Caco-2 (cell line): ENCODE measurements at regions not wholly inside any gene's neighbourhood (a gene's known extent, or its start where the extent isn't known, plus 50 kb on each side); places are given as distances from the start of the nearest gene placed in this dataset.

Experiments
- BruUV-seq: library from RNA; stranded (reverse); fragments of 400-500 nt; replicated peaks from 2 replicates; lab custom pipeline; 2021; lab: Mats Ljungman, UMichigan
- CTCF ChIA-PET: fragments of 300-600 bp; sonication (Branson Sonifier 250); formaldehyde crosslinking; loops from one replicate; lab custom pipeline; 2022; ENCODE audit warnings: antibody characterized with exemption; lab: Charles Lee
- POLR2A ChIA-PET: fragments of 300-600 bp; sonication (Branson Sonifier 250); formaldehyde crosslinking; loops from one replicate; lab custom pipeline; 2022; ENCODE audit warnings: antibody characterized with exemption; lab: Charles Lee
- DNase-seq, 2 experiments: peaks; one replicate each; pipeline versions ENCODE4 v3.0.0 to v3.0.0-alpha.2; 2020 to 2022
- H3K27me3 ChIP-seq: replicated peaks from 2 replicates; pipeline ENCODE4 v1.6.0; 2011; ENCODE audit warnings: low read length; ENCODE audit not compliant: control insufficient read depth, insufficient read depth
- H3K36me3 ChIP-seq: 2 replicates; pipeline ENCODE4 v1.5.1; 2011; ENCODE audit warnings: low read length; ENCODE audit not compliant: control insufficient read depth, insufficient read depth
- H3K4me1 ChIP-seq: fragments of 250-450 bp; sonication (Bioruptor Pico); 2 replicates; pipeline ENCODE4 v1.5.1; 2020; ENCODE audit warnings: mild to moderate bottlenecking
- H3K4me3 ChIP-seq: 2 replicates; pipeline ENCODE4 v1.5.1; 2011; ENCODE audit warnings: low read depth, mild to moderate bottlenecking, control low read depth, low read length
- H3K9me3 ChIP-seq: fragments of 250-450 bp; sonication (Bioruptor Pico); 2 replicates; pipeline ENCODE4 v1.5.1; 2020; ENCODE audit warnings: mild to moderate bottlenecking, moderate library complexity
- H3K27ac Mint-ChIP-seq: one replicate; pipeline ENCODE4 v1.8.0; 2022; ENCODE audit warnings: mixed read lengths; ENCODE audit not compliant: unreplicated experiment
- H3K27me3 Mint-ChIP-seq: one replicate; pipeline ENCODE4 v1.8.0; 2022; ENCODE audit warnings: mixed read lengths; ENCODE audit not compliant: insufficient read depth, unreplicated experiment
- H3K36me3 Mint-ChIP-seq: one replicate; pipeline ENCODE4 v1.8.0; 2022; ENCODE audit warnings: mild to moderate bottlenecking, mixed read lengths; ENCODE audit not compliant: insufficient read depth, unreplicated experiment
- H3K4me1 Mint-ChIP-seq: one replicate; pipeline ENCODE4 v1.8.0; 2022; ENCODE audit warnings: low read depth, mixed read lengths; ENCODE audit not compliant: unreplicated experiment
- H3K4me3 Mint-ChIP-seq: one replicate; pipeline ENCODE4 v1.8.0; 2022; ENCODE audit warnings: mild to moderate bottlenecking, moderate library complexity, mixed read lengths; ENCODE audit not compliant: unreplicated experiment
- H3K9me3 Mint-ChIP-seq: one replicate; pipeline ENCODE4 v1.8.0; 2022; ENCODE audit warnings: mixed read lengths; ENCODE audit not compliant: unreplicated experiment
- CTCF ChIP-seq, 2 experiments: fragments of 200-600 bp in 1 of 2; IDR thresholded peaks; 1 replicate in 1 of 2; 2 replicates in 1 of 2; pipeline versions ENCODE4 v1.5.1 to v1.8.0; 2011 to 2022; ENCODE audit warnings: antibody characterized with exemption in 1 of 2, control low read depth in 1 of 2, inconsistent platforms in 1 of 2, low read depth in 1 of 2, low read length in 1 of 2, mild to moderate bottlenecking in 1 of 2, moderate library complexity in 1 of 2; ENCODE audit not compliant: insufficient read depth in 1 of 2, severe bottlenecking in 1 of 2, unreplicated experiment in 1 of 2
- intact Hi-C: fragments of 100-400 bp; cut with micrococcal nuclease; formaldehyde crosslinking; loops from one replicate; pipeline ENCODE4 v1.10.0; 2022; ENCODE audit not compliant: unreplicated experiment

- ChIA-PET CTCF (no interaction called here), POLR2A (no interaction called here)
- intact Hi-C loops: no loop called here
- H3K4me1 Mint-ChIP-seq: no peaks in the 10 kb centered on the region
- Histone ChIP-seq H3K27me3 (no peaks in the 10 kb centered on the region), H3K4me1 (no peaks in the 10 kb centered on the region), H3K36me3 (no peaks in the 10 kb centered on the region), H3K9me3 (no peaks in the 10 kb centered on the region), H3K4me3 (no peak overlapping the region)
- no TSS peak for BruUV-seq
- H3K4me3 Mint-ChIP-seq: no peak overlapping the region
- H3K27me3 Mint-ChIP-seq: peaks cover 22% of the 10 kb centered on the region
- no peaks in the 10 kb centered on the region for H3K9me3 Mint-ChIP-seq
- no peak for DNase-seq
- no peak overlapping the region for H3K27ac Mint-ChIP-seq
- no peak for TF ChIP-seq CTCF (IDR thresholded peaks at IDR 0.05; ENCODE audit: insufficient read depth in 1 of 2, low read depth in 1 of 2, low read length in 1 of 2, severe bottlenecking in 1 of 2, unreplicated experiment in 1 of 2)
- H3K36me3 Mint-ChIP-seq: no peaks in the 10 kb centered on the region
These were observed 284.1 kb downstream of the C16orf95 start for GRCh38 chr16:87033021-87033471.

GRCh38 chr16:87033541-87034300, 283.5 kb downstream of the C16orf95 start:
- H3K36me3 Mint-ChIP-seq: no peaks in the 10 kb centered on the region
- no peaks in the 10 kb centered on the region for H3K9me3 Mint-ChIP-seq
- intact Hi-C loops: no loop called here

DNA sequence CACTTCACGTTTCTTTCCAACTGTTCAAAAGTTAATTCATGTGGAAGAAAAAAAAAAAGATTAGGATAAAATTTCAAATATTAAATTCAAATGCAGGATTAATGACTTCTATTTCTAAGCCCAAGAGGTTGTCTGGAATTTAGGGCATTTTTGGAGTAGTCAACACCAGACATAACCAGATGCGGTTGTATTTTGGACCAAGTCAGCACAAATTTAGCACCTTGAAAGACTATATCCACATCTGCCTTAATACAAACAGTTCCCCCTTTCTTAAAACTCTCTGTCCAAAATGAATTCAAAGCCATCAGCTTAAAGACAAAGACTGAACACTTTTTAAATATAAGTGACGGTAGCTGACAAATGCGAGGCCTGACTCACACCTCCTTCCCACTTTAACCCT, 282.9 kb downstream of the C16orf95 start:
- Histone ChIP-seq H3K4me3 (no peak overlapping the region), H3K27me3 (no peaks in the 10 kb centered on the region), H3K36me3 (no peaks in the 10 kb centered on the region), H3K9me3 (no peaks in the 10 kb centered on the region), H3K4me1 (no peaks in the 10 kb centered on the region)
- no TSS peak for BruUV-seq
- Mint-ChIP-seq H3K9me3 (no peaks in the 10 kb centered on the region), H3K27me3 (peaks cover 22% of the 10 kb centered on the region), H3K36me3 (no peaks in the 10 kb centered on the region), H3K4me1 (no peaks in the 10 kb centered on the region), H3K4me3 (no peak overlapping the region), H3K27ac (no peak overlapping the region)
- no peak for DNase-seq
- ChIA-PET POLR2A (no interaction called here), CTCF (no interaction called here)
- intact Hi-C loops: no loop called here
- TF ChIP-seq CTCF (IDR thresholded peaks at IDR 0.05; ENCODE audit: insufficient read depth in 1 of 2, low read depth in 1 of 2, low read length in 1 of 2, severe bottlenecking in 1 of 2, unreplicated experiment in 1 of 2): no peak

More at GRCh38 chr16:87033541-87034300, 283.5 kb downstream of the C16orf95 start:
- Histone ChIP-seq H3K27me3 (no peaks in the 10 kb centered on the region), H3K4me3 (no peak overlapping the region), H3K9me3 (no peaks in the 10 kb centered on the region), H3K36me3 (no peaks in the 10 kb centered on the region), H3K4me1 (no peaks in the 10 kb centered on the region)
- no TSS peak for BruUV-seq
- no peaks in the 10 kb centered on the region for H3K4me1 Mint-ChIP-seq
- peaks cover 26% of the 10 kb centered on the region for H3K27me3 Mint-ChIP-seq
- DNase-seq: no peak
- ChIA-PET CTCF (no interaction called here), POLR2A (no interaction called here)
- no peak overlapping the region for H3K27ac Mint-ChIP-seq
- TF ChIP-seq CTCF (IDR thresholded peaks at IDR 0.05; ENCODE audit: insufficient read depth in 1 of 2, low read depth in 1 of 2, low read length in 1 of 2, severe bottlenecking in 1 of 2, unreplicated experiment in 1 of 2): no peak
- H3K4me3 Mint-ChIP-seq: no peak overlapping the region
